ENCODE measurements at regions not wholly inside any gene's neighbourhood (a gene's known extent, or its start where the extent isn't known, plus 50 kb on each side); places are given as distances from the start of the nearest gene placed in this dataset.

- Histone ChIP-seq H3F3A (ENCODE audit: low read depth) (no peaks in the 10 kb centered on the region), H3K27ac (no peak overlapping the region), H3K4me3 (no peak overlapping the region), H3K4me1 (no peaks in the 10 kb centered on the region), H2AFZ (replicated peaks) (no peak overlapping the region), H3K36me3 (no peaks in the 10 kb centered on the region), H3K79me2 (ENCODE audit: low read depth) (no peaks in the 10 kb centered on the region), H3K27me3 (no peaks in the 10 kb centered on the region), H3K4me2 (no peak overlapping the region), H4K20me1 (ENCODE audit: low read depth) (no peaks in the 10 kb centered on the region), H3K9ac (no peak overlapping the region), H3K9me3 (ENCODE audit: low read depth) (no peaks in the 10 kb centered on the region)
- DNase-seq (ENCODE audit: low spot score) = no peak
- H3K27ac Mint-ChIP-seq = no peak overlapping the region
- TF ChIP-seq EZH2phosphoT487 (IDR thresholded peaks at IDR 0.05) (no peak), CTCF (IDR thresholded peaks at IDR 0.05) (no peak), EZH2 (IDR thresholded peaks at IDR 0.05) (no peak)
- no peaks in the 10 kb centered on the region for H3K36me3 Mint-ChIP-seq
- H3K9me3 Mint-ChIP-seq = no peaks in the 10 kb centered on the region
- no peak overlapping the region for H3K4me3 Mint-ChIP-seq
- H3K4me1 Mint-ChIP-seq = no peaks in the 10 kb centered on the region
- no peaks in the 10 kb centered on the region for H3K27me3 Mint-ChIP-seq (ENCODE audit: insufficient read depth, low read depth)
Observed at GRCh38 chr12:84290168-84290567, 622.4 kb downstream of the SLC6A15 start.

- no peak overlapping the region for H3K4me3 Mint-ChIP-seq
- Histone ChIP-seq H3F3A (ENCODE audit: low read depth) (no peaks in the 10 kb centered on the region), H3K9ac (no peak overlapping the region), H3K9me3 (ENCODE audit: low read depth) (no peaks in the 10 kb centered on the region), H3K27ac (no peak overlapping the region), H3K79me2 (ENCODE audit: low read depth) (no peaks in the 10 kb centered on the region), H2AFZ (replicated peaks) (no peak overlapping the region), H3K4me3 (no peak overlapping the region), H3K36me3 (no peaks in the 10 kb centered on the region), H3K4me1 (no peaks in the 10 kb centered on the region), H3K27me3 (no peaks in the 10 kb centered on the region), H4K20me1 (ENCODE audit: low read depth) (no peaks in the 10 kb centered on the region), H3K4me2 (no peak overlapping the region)
- no peaks in the 10 kb centered on the region for H3K36me3 Mint-ChIP-seq
- H3K9me3 Mint-ChIP-seq = no peaks in the 10 kb centered on the region
- no peaks in the 10 kb centered on the region for H3K27me3 Mint-ChIP-seq (ENCODE audit: insufficient read depth, low read depth)
- H3K27ac Mint-ChIP-seq = no peak overlapping the region
- no peaks in the 10 kb centered on the region for H3K4me1 Mint-ChIP-seq
- no peak for DNase-seq (ENCODE audit: low spot score)
- no peak for TF ChIP-seq EZH2 (IDR thresholded peaks at IDR 0.05)
- TF ChIP-seq CTCF (IDR thresholded peaks at IDR 0.05) = no peak
- TF ChIP-seq EZH2phosphoT487 (IDR thresholded peaks at IDR 0.05) = no peak
Observed at GRCh38 chr12:84277986-84278385, 634.6 kb downstream of the SLC6A15 start.

GRCh38 chr12:84276215-84276614 is 636.4 kb downstream of the SLC6A15 start:
- Histone ChIP-seq H2AFZ (replicated peaks) (no peak overlapping the region), H3K27ac (no peak overlapping the region), H3K79me2 (ENCODE audit: low read depth) (no peaks in the 10 kb centered on the region), H3K4me2 (no peak overlapping the region), H3K36me3 (no peaks in the 10 kb centered on the region), H3K4me3 (no peak overlapping the region), H4K20me1 (ENCODE audit: low read depth) (no peaks in the 10 kb centered on the region), H3K27me3 (no peaks in the 10 kb centered on the region), H3K4me1 (no peaks in the 10 kb centered on the region), H3K9ac (no peak overlapping the region), H3F3A (ENCODE audit: low read depth) (no peaks in the 10 kb centered on the region), H3K9me3 (ENCODE audit: low read depth) (no peaks in the 10 kb centered on the region)
- H3K4me3 Mint-ChIP-seq = no peak overlapping the region
- H3K27ac Mint-ChIP-seq = no peak overlapping the region
- no peak for TF ChIP-seq EZH2 (IDR thresholded peaks at IDR 0.05)
- TF ChIP-seq CTCF (IDR thresholded peaks at IDR 0.05) = no peak
- no peak for TF ChIP-seq EZH2phosphoT487 (IDR thresholded peaks at IDR 0.05)
- H3K9me3 Mint-ChIP-seq = no peaks in the 10 kb centered on the region
- no peaks in the 10 kb centered on the region for H3K27me3 Mint-ChIP-seq (ENCODE audit: insufficient read depth, low read depth)
- DNase-seq (ENCODE audit: low spot score) = no peak
- H3K4me1 Mint-ChIP-seq = no peaks in the 10 kb centered on the region
- H3K36me3 Mint-ChIP-seq = no peaks in the 10 kb centered on the region

- no peaks in the 10 kb centered on the region for H3K9me3 Mint-ChIP-seq
- Histone ChIP-seq H3K36me3 (no peaks in the 10 kb centered on the region), H3K4me2 (no peak overlapping the region), H3K4me1 (no peaks in the 10 kb centered on the region), H3K79me2 (ENCODE audit: low read depth) (no peaks in the 10 kb centered on the region), H3K27ac (no peak overlapping the region), H4K20me1 (ENCODE audit: low read depth) (no peaks in the 10 kb centered on the region), H3K9ac (no peak overlapping the region), H3K4me3 (no peak overlapping the region), H3K9me3 (ENCODE audit: low read depth) (no peaks in the 10 kb centered on the region), H2AFZ (replicated peaks) (no peak overlapping the region), H3F3A (ENCODE audit: low read depth) (no peaks in the 10 kb centered on the region), H3K27me3 (no peaks in the 10 kb centered on the region)
- no peaks in the 10 kb centered on the region for H3K36me3 Mint-ChIP-seq
- no peak overlapping the region for H3K27ac Mint-ChIP-seq
- no peaks in the 10 kb centered on the region for H3K27me3 Mint-ChIP-seq (ENCODE audit: insufficient read depth, low read depth)
- H3K4me3 Mint-ChIP-seq = no peak overlapping the region
- no peak for DNase-seq (ENCODE audit: low spot score)
- peaks cover 3% of the 10 kb centered on the region for H3K4me1 Mint-ChIP-seq
- TF ChIP-seq EZH2phosphoT487 (IDR thresholded peaks at IDR 0.05) (no peak), CTCF (IDR thresholded peaks at IDR 0.05) (no peak), EZH2 (IDR thresholded peaks at IDR 0.05) (no peak)
Observed at GRCh38 chr12:84272324-84272723, 640.3 kb downstream of the SLC6A15 start.

Data from neural progenitor cell (in vitro differentiated cells).